ACHN (cell line): ENCODE measurements at regions not wholly inside any gene's neighbourhood (a gene's known extent, or its start where the extent isn't known, plus 50 kb on each side); places are given as distances from the start of the nearest gene placed in this dataset.
"Not testable (repeated sequence)": the region's sequence is repeated elsewhere in the genome, so short reads cannot be mapped to it uniquely, and the experiment has no call there.

Source experiments
- DNase-seq: peaks from one replicate; pipeline ENCODE4 v3.0.0-alpha.2; 2015
- in situ Hi-C: cut with HindIII; loops from 2 replicates; pipeline ENCODE4 v1.10.0; 2017; ENCODE audit warnings: low sequenced_read_pairs, low pct_ligation_motif_present, low pct_unique_long_range_greater_than_20kb

GRCh38 chr5:28714907-28715698 lies 1676.7 kb upstream of the CDH9 start:
- DNase-seq, result no peak
- in situ Hi-C loops, result no loop called here

- no peak for DNase-seq
- in situ Hi-C loops, result no loop called here
Observed at GRCh38 chr5:28710360-28710759, 1672.0 kb upstream of the CDH9 start.

- in situ Hi-C loops, result no loop called here
- no peak for DNase-seq
Observed at GRCh38 chr5:28708472-28708871, 1670.1 kb upstream of the CDH9 start.

- no peak for DNase-seq
- in situ Hi-C loops, result no loop called here
Observed at GRCh38 chr5:28707706-28708105, 1669.3 kb upstream of the CDH9 start.

- DNase-seq, result no peak
- in situ Hi-C loops, result no loop called here
Observed at GRCh38 chr5:28703651-28704260, 1665.4 kb upstream of the CDH9 start.

GRCh38 chr5:28691526-28691925 lies 1653.1 kb upstream of the CDH9 start:
- no peak for DNase-seq
- in situ Hi-C loops, result no loop called here

GRCh38 chr5:28685794-28686193 lies 1647.4 kb upstream of the CDH9 start:
- in situ Hi-C loops, result no loop called here
- DNase-seq, result no peak

- DNase-seq, result no peak
- in situ Hi-C loops, result no loop called here
Observed at GRCh38 chr5:28678899-28679298, 1640.5 kb upstream of the CDH9 start.

GRCh38 chr5:28666110-28666509 lies 1627.7 kb upstream of the CDH9 start:
- no peak for DNase-seq
- in situ Hi-C loops, result no loop called here

- peak; percentile 69 for DNase-seq
- in situ Hi-C loops, result no loop called here
Observed at GRCh38 chr5:28648108-28648507, 1609.7 kb upstream of the CDH9 start.

- in situ Hi-C loops, result no loop called here
- DNase-seq, result no peak
Observed at GRCh38 chr5:28632607-28633006, 1594.2 kb upstream of the CDH9 start.

GRCh38 chr5:28603869-28604268 lies 1565.5 kb upstream of the CDH9 start:
- in situ Hi-C loops, result no loop called here
- DNase-seq, result no peak

GRCh38 chr5:28602429-28602828 lies 1564.0 kb upstream of the CDH9 start:
- in situ Hi-C loops, result no loop called here
- DNase-seq, result no peak

GRCh38 chr5:28596707-28597106 lies 1558.3 kb upstream of the CDH9 start:
- DNase-seq, in situ Hi-C loops: not testable (repeated sequence)

- no peak for DNase-seq
Observed at GRCh38 chr5:28580616-28581015, 1542.2 kb upstream of the CDH9 start.

GRCh38 chr5:28576022-28576421 lies 1537.6 kb upstream of the CDH9 start:
- in situ Hi-C loops, result no loop called here
- peak; percentile 3 for DNase-seq

More at GRCh38 chr5:28580616-28581015, 1542.2 kb upstream of the CDH9 start:
- in situ Hi-C loops, result no loop called here

- no peak for DNase-seq
- in situ Hi-C loops, result no loop called here
Observed at GRCh38 chr5:28575368-28575767, 1537.0 kb upstream of the CDH9 start.

GRCh38 chr5:28574606-28575005 lies 1536.2 kb upstream of the CDH9 start:
- in situ Hi-C loops, result no loop called here
- DNase-seq, result no peak

GRCh38 chr5:28567048-28567447 lies 1528.7 kb upstream of the CDH9 start:
- no peak for DNase-seq
- in situ Hi-C loops, result no loop called here

- in situ Hi-C loops, result no loop called here
- DNase-seq, result no peak
Observed at GRCh38 chr5:28561522-28561921, 1523.1 kb upstream of the CDH9 start.
